Upper lobe of left lung (tissue), 6 donors: ENCODE measurements at regions not wholly inside any gene's neighbourhood (a gene's known extent, or its start where the extent isn't known, plus 50 kb on each side); places are given as distances from the start of the nearest gene placed in this dataset.

Experiments
- ATAC-seq, 2 donors: fragments of 200-7000 bp; cut with Tn5 transposase; one replicate each; pipeline ENCODE4 v1.9.1; 2022; ENCODE audit warnings: mild to moderate bottlenecking in 2 of 2, moderate library complexity in 2 of 2; ENCODE audit not compliant: low FRiP score in 2 of 2
- DNase-seq, 2 donors: peaks; one replicate each; pipeline ENCODE4 v3.0.0-alpha.2; 2019 to 2020
- H3K27ac ChIP-seq, 4 donors: fragments of 200-600 bp; sonication (generic); one replicate each; pipeline ENCODE4 v1.5.1; 2016 to 2019
- H3K27me3 ChIP-seq, 4 donors: fragments of 200-600 bp; sonication (generic); one replicate each; pipeline ENCODE4 v1.5.1; 2017 to 2019
- H3K36me3 ChIP-seq, 4 donors: fragments of 200-600 bp; sonication (generic); one replicate each; pipeline ENCODE4 v1.5.1; 2016 to 2019
- H3K4me1 ChIP-seq, 4 donors: fragments of 200-600 bp; sonication (generic); one replicate each; pipeline ENCODE4 v1.5.1; 2018 to 2019
- H3K4me3 ChIP-seq, 4 donors: fragments of 200-600 bp; sonication (generic); one replicate each; pipeline ENCODE4 v1.5.1; 2017 to 2019; ENCODE audit warnings: mild to moderate bottlenecking in 2 of 4, moderate library complexity in 1 of 4
- H3K9me3 ChIP-seq, 4 donors: fragments of 200-600 bp; sonication (generic); one replicate each; pipeline ENCODE4 v1.5.1; 2018 to 2019
- EP300 ChIP-seq, 4 donors: sonication (generic); formaldehyde crosslinking; IDR thresholded peaks; one replicate each; pipeline ENCODE4 v1.5.1; 2017; ENCODE audit warnings: antibody characterized with exemption in 4 of 4, control low read depth in 2 of 4
- POLR2A ChIP-seq, 4 donors: fragments of 450-650 bp; IDR thresholded peaks; one replicate each; pipeline ENCODE4 v1.5.1; 2016 to 2017; ENCODE audit warnings: antibody characterized with exemption in 4 of 4, mild to moderate bottlenecking in 2 of 4
- POLR2AphosphoS5 ChIP-seq, 2 donors: sonication (generic); formaldehyde crosslinking; IDR thresholded peaks; one replicate each; pipeline ENCODE4 v1.5.1; 2017; ENCODE audit warnings: antibody characterized with exemption in 2 of 2
- WGBS, 2 donors: methylation state at CpG; one replicate each; pipeline ENCODE4 v1.1.5; 2017 to 2018; 5-methylcytosine and 5-hydroxymethylcytosine counted together
- TF ChIP-seq, protein P1 (sequence below), 6 experiments: fragments of 450-650 bp in 4 of 6; fragments of 200-600 bp in 2 of 6; sonication (generic) in 2 of 6; IDR thresholded peaks; one replicate each; pipeline ENCODE4 v1.5.1; 2016 to 2019; ENCODE audit warnings: antibody characterized with exemption in 6 of 6
- donor health status: DM: no; HTN: no; CAD: no; lungs with moderate emphysema.
- donor health status: DM: no; HTN: yes; CAD: no; lungs with severe emphysema.

GRCh38 chr15:95215017-95215416, 983.7 kb downstream of the MCTP2 start:
- no peak for TF ChIP-seq EP300 (IDR thresholded peaks at IDR 0.05)
- ATAC-seq (no peak), DNase-seq (no peak)

DNA sequence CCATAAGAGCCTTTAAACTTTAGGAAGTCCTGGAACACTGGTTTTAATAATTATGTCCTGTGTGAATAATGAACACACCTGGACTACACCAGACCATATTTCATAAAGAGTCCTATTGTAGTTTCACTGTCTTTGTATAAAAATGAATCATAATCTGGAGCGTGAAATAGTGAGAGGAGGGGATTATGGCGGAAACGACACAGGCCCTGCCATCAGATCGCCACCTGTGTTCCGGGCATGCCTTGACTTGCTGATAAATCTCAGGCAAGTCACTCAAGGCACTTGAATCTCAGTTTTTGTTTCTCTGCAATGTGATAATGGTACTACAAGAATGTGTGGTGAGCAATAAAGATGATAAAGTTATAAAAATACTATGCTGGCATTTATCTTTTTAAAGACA, 995.5 kb downstream of the MCTP2 start:
- WGBS, 2 donors: 88 to 90% methylated on average over 5 of the region's 5 CpGs
- no peak for ATAC-seq
- Histone ChIP-seq H3K27ac (no peak overlapping the region), H3K4me3 (no peak overlapping the region), H3K36me3 (no peaks in the 10 kb centered on the region), H3K9me3 (peaks cover 0 to 12% (median 7%) of the 10 kb centered on the region in 4 donors), H3K27me3 (no peaks in the 10 kb centered on the region), H3K4me1 (no peaks in the 10 kb centered on the region)
- no peak for DNase-seq
- TF ChIP-seq POLR2AphosphoS5 (IDR thresholded peaks at IDR 0.05): no peak
- TF ChIP-seq, protein P1, sequence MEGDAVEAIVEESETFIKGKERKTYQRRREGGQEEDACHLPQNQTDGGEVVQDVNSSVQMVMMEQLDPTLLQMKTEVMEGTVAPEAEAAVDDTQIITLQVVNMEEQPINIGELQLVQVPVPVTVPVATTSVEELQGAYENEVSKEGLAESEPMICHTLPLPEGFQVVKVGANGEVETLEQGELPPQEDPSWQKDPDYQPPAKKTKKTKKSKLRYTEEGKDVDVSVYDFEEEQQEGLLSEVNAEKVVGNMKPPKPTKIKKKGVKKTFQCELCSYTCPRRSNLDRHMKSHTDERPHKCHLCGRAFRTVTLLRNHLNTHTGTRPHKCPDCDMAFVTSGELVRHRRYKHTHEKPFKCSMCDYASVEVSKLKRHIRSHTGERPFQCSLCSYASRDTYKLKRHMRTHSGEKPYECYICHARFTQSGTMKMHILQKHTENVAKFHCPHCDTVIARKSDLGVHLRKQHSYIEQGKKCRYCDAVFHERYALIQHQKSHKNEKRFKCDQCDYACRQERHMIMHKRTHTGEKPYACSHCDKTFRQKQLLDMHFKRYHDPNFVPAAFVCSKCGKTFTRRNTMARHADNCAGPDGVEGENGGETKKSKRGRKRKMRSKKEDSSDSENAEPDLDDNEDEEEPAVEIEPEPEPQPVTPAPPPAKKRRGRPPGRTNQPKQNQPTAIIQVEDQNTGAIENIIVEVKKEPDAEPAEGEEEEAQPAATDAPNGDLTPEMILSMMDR (IDR thresholded peaks at IDR 0.05): no peak
- no peak for TF ChIP-seq POLR2A (IDR thresholded peaks at IDR 0.05)

More at GRCh38 chr15:95215017-95215416, 983.7 kb downstream of the MCTP2 start:
- H3K4me1 ChIP-seq: no peaks in the 10 kb centered on the region
- no peaks in the 10 kb centered on the region for H3K27me3 ChIP-seq
- no peaks in the 10 kb centered on the region for H3K36me3 ChIP-seq
- H3K4me3 ChIP-seq: no peak overlapping the region
- H3K27ac ChIP-seq: no peak overlapping the region
- no peaks in the 10 kb centered on the region for H3K9me3 ChIP-seq

GRCh38 chr15:95227235-95227634, 995.9 kb downstream of the MCTP2 start:
- 62 to 67% methylated on average over 3 of the region's 3 CpGs for WGBS, 2 donors
- DNase-seq: no peak
- H3K4me1 ChIP-seq: no peaks in the 10 kb centered on the region
- no peak for ATAC-seq
- H3K27me3 ChIP-seq: no peaks in the 10 kb centered on the region
- no peaks in the 10 kb centered on the region for H3K36me3 ChIP-seq
- peaks cover 0 to 12% (median 7%) of the 10 kb centered on the region in 4 donors for H3K9me3 ChIP-seq
- H3K4me3 ChIP-seq: no peak overlapping the region
- H3K27ac ChIP-seq: no peak overlapping the region
- TF ChIP-seq POLR2AphosphoS5 (IDR thresholded peaks at IDR 0.05) (no peak), POLR2A (IDR thresholded peaks at IDR 0.05) (no peak)
- TF ChIP-seq, protein P1 (IDR thresholded peaks at IDR 0.05): no peak

DNA sequence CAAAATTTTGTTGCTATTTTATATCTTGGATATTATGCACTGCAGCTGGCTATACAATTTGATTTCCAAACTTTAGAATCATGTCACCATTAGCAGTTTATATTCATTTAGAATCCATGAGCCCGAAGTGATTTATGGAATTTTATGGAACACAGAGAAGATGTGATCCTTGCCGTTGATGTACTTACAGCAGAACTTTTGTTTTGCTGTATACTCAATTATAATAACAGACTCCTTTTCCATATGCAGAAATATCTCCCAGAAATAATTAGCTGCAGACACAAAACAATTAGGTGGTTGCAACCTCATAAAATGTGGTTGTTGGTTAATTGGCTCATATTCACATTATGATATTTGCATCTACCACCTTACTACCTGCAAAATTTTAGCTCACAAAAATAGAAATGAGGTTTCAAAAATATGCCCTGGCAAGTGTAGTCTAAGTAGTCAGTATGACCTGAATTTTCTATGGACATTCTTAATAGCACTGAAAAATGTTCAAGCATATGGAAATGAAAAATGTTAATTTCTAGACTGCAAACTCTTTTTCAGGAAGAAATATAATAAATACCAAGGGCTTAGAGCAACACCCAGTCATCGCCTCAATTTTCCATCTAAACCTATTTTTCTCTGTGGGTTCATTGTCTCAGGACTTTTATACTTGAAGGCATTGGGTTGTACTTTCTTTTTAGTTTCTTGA, 997.6 kb downstream of the MCTP2 start:
- no peak for DNase-seq
- WGBS, 2 donors: 91 to 93% methylated on average over 3 of the region's 3 CpGs
- peaks cover 0 to 3% (median 0%) of the 10 kb centered on the region in 4 donors for H3K9me3 ChIP-seq
- ATAC-seq: no peak
- no peaks in the 10 kb centered on the region for H3K36me3 ChIP-seq
- no peaks in the 10 kb centered on the region for H3K27me3 ChIP-seq
- H3K4me1 ChIP-seq: no peaks in the 10 kb centered on the region
- TF ChIP-seq POLR2AphosphoS5 (IDR thresholded peaks at IDR 0.05): no peak
- TF ChIP-seq POLR2A (IDR thresholded peaks at IDR 0.05): no peak
- TF ChIP-seq, protein P1 (IDR thresholded peaks at IDR 0.05): no peak
- no peak for TF ChIP-seq EP300 (IDR thresholded peaks at IDR 0.05)
- H3K4me3 ChIP-seq: no peak overlapping the region
- no peak overlapping the region for H3K27ac ChIP-seq

- Histone ChIP-seq H3K4me3 (no peak overlapping the region), H3K4me1 (no peaks in the 10 kb centered on the region), H3K36me3 (no peaks in the 10 kb centered on the region), H3K27me3 (no peaks in the 10 kb centered on the region), H3K27ac (no peak overlapping the region), H3K9me3 (peaks cover 0 to 9% (median 8%) of the 10 kb centered on the region in 4 donors)
- no peak for ATAC-seq
- no peak for DNase-seq
- TF ChIP-seq EP300 (IDR thresholded peaks at IDR 0.05) (no peak), POLR2AphosphoS5 (IDR thresholded peaks at IDR 0.05) (no peak), POLR2A (IDR thresholded peaks at IDR 0.05) (no peak)
- TF ChIP-seq, protein P1 (IDR thresholded peaks at IDR 0.05): no peak
- WGBS, 2 donors: 100% methylated on average over 1 of the region's 1 CpG; no CpG with 5 or more reads in 1 of the 2 donors
These were observed 1003.7 kb downstream of the MCTP2 start for GRCh38 chr15:95235033-95235432.
